ENCODE measurements at regions not wholly inside any gene's neighbourhood (a gene's known extent, or its start where the extent isn't known, plus 50 kb on each side); places are given as distances from the start of the nearest gene placed in this dataset.

DNA sequence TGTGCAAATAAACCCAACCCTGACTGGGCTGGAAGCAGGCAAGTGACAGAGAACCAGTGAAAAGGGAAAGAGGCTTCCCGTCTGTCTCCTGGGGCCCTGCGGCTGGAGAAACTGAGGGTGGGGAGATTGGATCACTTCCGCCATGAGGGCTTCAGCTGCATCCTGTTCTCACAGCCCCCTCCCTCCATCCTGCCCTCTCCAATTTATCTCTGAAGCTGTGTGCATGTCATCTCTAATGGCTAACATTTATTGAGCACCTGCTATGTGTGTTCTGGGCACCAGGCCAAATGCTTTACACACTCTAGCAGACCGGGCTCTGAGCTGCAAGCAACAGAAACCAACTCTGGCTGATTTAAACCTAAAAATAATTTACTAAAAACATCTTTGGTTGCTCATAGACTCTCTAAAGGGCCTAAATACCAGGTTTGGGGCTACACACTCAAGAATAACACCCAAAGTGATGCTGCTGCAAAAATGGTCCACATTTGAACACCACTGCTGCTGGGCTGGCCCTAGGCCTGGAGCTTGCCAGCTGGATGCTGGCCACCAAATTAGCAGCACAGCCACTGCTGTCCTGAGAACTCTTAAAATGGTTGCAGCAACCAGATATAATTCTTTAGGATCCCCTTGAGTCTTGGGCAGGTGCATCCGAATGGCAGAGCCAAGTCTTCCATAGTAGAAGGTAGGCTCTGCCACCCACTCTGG, 123.6 kb upstream of the LRFN2 start:
- in situ Hi-C loops (cut with MboI; ENCODE audit: low pct_unique_long_range_greater_than_20kb, low sequenced_read_pairs, unreplicated experiment): no loop called here
- DNase-seq (ENCODE audit: low spot score): no peak

DNA sequence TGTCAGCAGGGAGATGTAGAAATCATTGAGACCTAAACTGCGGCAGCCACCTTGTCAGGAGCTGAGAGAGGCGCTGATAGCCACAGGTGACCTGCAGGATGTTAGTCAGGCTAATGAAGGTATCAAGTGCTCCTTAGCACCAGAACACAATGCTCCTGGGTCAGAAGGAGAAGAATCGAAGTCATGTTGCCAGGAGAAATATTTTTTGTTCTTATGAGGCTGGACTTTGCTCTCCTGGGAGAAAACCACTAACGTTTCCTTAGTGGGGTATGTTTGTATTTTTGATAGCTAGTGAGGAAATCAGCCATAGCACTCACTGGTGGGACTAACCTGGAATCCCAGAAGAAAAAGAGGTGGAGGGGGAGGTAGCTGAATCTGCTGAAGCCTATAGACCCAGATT, 120.9 kb upstream of the LRFN2 start:
- DNase-seq (ENCODE audit: low spot score): no peak
- TF ChIP-seq CTCF (IDR thresholded peaks at IDR 0.05; ENCODE audit: extremely low read depth, insufficient read depth, missing control alignments): no peak
- in situ Hi-C loops (cut with MboI; ENCODE audit: low pct_unique_long_range_greater_than_20kb, low sequenced_read_pairs, unreplicated experiment): no loop called here

More for the DNA sequence above, 123.6 kb upstream of the LRFN2 start:
- TF ChIP-seq CTCF (IDR thresholded peaks at IDR 0.05; ENCODE audit: extremely low read depth, insufficient read depth, missing control alignments): no peak

DNA sequence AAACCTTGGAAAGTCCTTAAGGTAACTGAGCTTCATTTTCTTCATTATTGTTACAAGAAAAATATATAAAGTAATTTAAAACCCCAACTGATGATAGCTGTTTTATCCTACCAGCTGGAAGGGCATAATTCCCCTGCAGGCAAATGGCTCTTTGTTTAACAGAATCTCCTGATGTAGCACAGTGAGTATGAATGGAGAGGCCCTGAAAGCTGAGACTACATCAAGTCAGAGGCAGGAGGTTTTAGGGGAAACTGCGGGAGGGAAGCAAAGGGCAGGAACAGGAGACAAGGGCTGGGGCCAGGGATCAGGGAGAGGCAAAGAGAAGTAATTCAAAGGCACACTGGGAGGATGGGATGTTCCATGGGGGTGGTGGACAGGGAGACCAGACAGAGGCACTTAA, 119.0 kb upstream of the LRFN2 start:
- no peak for DNase-seq (ENCODE audit: low spot score)
- TF ChIP-seq CTCF (IDR thresholded peaks at IDR 0.05; ENCODE audit: extremely low read depth, insufficient read depth, missing control alignments): no peak
- in situ Hi-C loops (cut with MboI; ENCODE audit: low pct_unique_long_range_greater_than_20kb, low sequenced_read_pairs, unreplicated experiment): no loop called here

DNA sequence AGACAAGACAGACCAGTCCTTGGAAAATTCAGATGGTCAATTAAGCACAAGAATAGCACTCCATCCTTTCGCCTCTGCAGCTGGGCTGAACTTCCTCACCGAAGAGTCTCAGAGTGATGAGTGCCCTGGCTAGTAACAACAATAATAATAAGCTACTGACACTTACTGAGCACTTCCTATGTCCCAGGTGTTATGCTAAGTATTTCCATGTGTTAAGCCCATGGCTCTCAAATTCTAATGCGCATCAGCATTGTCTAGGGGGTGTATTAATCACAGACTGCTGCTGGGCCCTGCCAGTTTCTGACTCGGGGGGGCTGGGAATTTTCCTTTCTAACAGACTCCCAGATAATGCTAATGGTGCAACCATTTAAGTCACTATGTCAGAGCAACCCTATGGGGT, 118.2 kb upstream of the LRFN2 start:
- no peak for TF ChIP-seq CTCF (IDR thresholded peaks at IDR 0.05; ENCODE audit: extremely low read depth, insufficient read depth, missing control alignments)
- in situ Hi-C loops (cut with MboI; ENCODE audit: low pct_unique_long_range_greater_than_20kb, low sequenced_read_pairs, unreplicated experiment): no loop called here
- no peak for DNase-seq (ENCODE audit: low spot score)

DNA sequence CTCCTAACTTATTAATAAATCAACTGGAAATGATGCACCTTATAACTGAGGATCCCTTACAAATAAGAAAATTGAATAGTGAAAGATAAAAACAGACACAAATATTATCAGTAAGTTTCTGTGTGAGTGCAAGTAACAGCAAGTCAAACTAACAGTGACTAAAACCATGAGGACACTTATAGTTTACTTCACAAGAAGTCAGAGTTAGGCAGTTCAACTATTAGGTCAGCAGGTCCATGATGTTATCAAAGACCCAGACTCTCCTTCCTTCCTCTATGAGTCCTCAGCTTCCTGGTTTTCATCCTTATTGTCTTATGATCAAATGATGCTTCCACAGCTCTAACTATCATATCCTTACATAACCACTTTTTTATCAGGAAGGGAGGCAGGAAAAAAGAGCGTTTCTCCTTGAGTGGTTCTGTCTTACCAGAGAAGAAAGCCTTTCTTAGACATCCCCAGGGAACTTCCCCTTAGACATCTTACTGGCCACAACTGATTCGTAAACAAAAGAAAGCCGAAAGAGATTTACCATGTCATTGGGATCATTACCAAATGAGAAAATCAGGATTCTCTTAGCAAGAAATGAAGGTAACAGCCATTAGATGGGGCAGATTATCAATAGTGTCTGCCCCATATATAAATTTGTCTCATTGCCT, 114.3 kb upstream of the LRFN2 start:
- no peak for TF ChIP-seq CTCF (IDR thresholded peaks at IDR 0.05; ENCODE audit: extremely low read depth, insufficient read depth, missing control alignments)
- in situ Hi-C loops (cut with MboI; ENCODE audit: low pct_unique_long_range_greater_than_20kb, low sequenced_read_pairs, unreplicated experiment): no loop called here
- DNase-seq (ENCODE audit: low spot score): no peak

DNA sequence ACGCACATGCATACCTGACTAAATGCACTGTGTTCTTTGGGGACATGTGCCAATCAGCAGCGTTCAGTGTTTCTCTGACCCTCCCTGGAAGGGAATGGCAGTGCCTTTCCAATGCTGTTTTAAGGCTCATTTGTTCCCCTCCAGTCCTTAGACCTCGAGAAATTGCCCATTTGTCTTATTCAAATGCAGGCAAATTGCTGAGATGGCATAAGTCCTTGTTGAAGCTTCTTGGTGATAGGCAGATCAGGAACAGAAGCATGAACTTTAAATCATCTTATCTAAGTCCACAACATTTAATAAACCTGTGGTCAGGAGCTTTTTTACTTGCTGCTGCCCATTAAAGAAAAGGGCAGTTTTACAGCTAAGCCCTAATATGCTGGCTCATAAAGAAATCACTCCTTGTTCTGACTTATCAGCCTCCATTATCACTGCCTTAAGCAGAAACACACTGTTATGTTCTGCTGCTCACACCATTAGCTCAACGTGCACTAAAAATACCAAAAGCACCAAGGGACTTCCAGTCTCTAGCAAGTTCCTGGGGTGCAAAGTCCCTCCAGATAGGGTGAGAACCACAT, 112.9 kb upstream of the LRFN2 start:
- in situ Hi-C loops (cut with MboI; ENCODE audit: low pct_unique_long_range_greater_than_20kb, low sequenced_read_pairs, unreplicated experiment): no loop called here
- TF ChIP-seq CTCF (IDR thresholded peaks at IDR 0.05; ENCODE audit: extremely low read depth, insufficient read depth, missing control alignments): no peak
- no peak for DNase-seq (ENCODE audit: low spot score)
